ENCODE measurements at regions not wholly inside any gene's neighbourhood (a gene's known extent, or its start where the extent isn't known, plus 50 kb on each side); places are given as distances from the start of the nearest gene placed in this dataset.

DNA sequence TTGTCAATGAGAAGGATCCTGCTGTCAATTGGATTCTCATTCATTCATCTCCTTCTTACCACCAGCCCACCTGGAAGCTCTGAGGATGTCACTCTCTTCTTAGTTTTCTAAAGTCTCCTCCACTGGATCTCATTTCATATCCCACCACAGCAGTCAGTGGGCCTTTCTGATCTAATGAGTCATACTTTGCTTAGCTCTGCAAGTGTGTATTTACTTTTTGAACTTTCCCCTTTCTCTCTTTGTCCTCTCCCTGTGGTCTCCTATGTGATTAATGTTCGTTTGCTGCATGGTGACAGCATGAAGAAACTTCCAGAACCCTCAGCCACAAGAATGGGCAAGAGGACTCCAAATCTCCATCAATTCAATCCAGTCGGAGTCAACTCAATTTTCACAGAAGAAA, 63.6 kb upstream of the SYNDIG1 start:
- TF ChIP-seq CTCF (IDR thresholded peaks at IDR 0.05; ENCODE audit: low read depth, low read length, missing input control) (no peak), REST (IDR thresholded peaks at IDR 0.05) (no peak), FOXA1 (IDR thresholded peaks at IDR 0.05) (no peak), EGR1 (IDR thresholded peaks at IDR 0.05; ENCODE audit: low read depth in 2 of 2) (no peak), RAD21 (IDR thresholded peaks at IDR 0.05) (no peak), TAF1 (conservative IDR thresholded peaks at IDR 0.05) (no peak)
